ENCODE measurements at regions not wholly inside any gene's neighbourhood (a gene's known extent, or its start where the extent isn't known, plus 50 kb on each side); places are given as distances from the start of the nearest gene placed in this dataset.

DNA sequence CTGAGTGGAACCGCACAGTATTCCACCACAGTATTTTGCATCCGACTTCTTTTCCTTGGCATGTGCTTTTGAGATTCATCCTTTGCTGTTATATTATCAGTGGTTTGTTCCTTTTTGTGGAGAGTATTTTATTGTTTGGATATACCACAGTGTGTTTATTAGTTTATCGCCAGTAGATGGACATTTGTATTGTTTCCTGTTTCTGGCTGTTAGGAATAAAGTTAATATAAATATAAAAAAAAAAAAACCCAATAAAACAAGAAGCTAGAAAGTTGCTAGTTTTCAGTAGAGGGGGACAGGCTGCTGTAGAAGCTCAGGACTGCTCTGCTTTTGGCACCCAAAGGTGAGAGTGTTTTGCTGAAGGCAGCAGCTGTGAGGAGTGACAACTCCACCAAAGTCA, 62.0 kb upstream of the EEA1 start:
- Histone ChIP-seq H3K79me2 (ENCODE audit: insufficient read depth) (no peaks in the 10 kb centered on the region), H3F3A (replicated peaks; ENCODE audit: insufficient read depth) (no peaks in the 10 kb centered on the region), H3K27ac (ENCODE audit: low read depth in 2 of 2, low read length in 1 of 2) (no peak overlapping the region), H2AFZ (ENCODE audit: low read depth) (no peak overlapping the region), H3K4me2 (no peak overlapping the region), H3K4me3 (ENCODE audit: low read depth in 2 of 2, low read length in 1 of 2) (no peak overlapping the region), H3K36me3 (replicated peaks in 1 of 2; ENCODE audit: control insufficient read depth in 1 of 2, insufficient read depth in 2 of 2, low read length in 1 of 2) (no peaks in the 10 kb centered on the region), H3K9ac (no peak overlapping the region), H4K20me1 (ENCODE audit: insufficient read depth) (no peaks in the 10 kb centered on the region), H3K4me1 (ENCODE audit: control insufficient read depth in 1 of 2, insufficient read depth in 2 of 2, low read depth in 1 of 2, low read length in 1 of 2) (peaks cover 0 to 5% of the 10 kb centered on the region in 2 experiments; a peak in 1 of 4 replicates), H3K9me2 (no peaks in the 10 kb centered on the region), H3K9me3 (peaks cover 6% of the 10 kb centered on the region; the same call in 1 of the 2 replicates), H3K27me3 (ENCODE audit: insufficient read depth) (no peaks in the 10 kb centered on the region)
- no peak for TF ChIP-seq SIN3A (IDR thresholded peaks at IDR 0.05; ENCODE audit: borderline replicate concordance, low read depth, low read length)
- TF ChIP-seq, protein P1, sequence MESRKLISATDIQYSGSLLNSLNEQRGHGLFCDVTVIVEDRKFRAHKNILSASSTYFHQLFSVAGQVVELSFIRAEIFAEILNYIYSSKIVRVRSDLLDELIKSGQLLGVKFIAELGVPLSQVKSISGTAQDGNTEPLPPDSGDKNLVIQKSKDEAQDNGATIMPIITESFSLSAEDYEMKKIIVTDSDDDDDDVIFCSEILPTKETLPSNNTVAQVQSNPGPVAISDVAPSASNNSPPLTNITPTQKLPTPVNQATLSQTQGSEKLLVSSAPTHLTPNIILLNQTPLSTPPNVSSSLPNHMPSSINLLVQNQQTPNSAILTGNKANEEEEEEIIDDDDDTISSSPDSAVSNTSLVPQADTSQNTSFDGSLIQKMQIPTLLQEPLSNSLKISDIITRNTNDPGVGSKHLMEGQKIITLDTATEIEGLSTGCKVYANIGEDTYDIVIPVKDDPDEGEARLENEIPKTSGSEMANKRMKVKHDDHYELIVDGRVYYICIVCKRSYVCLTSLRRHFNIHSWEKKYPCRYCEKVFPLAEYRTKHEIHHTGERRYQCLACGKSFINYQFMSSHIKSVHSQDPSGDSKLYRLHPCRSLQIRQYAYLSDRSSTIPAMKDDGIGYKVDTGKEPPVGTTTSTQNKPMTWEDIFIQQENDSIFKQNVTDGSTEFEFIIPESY (IDR thresholded peaks at IDR 0.05; ENCODE audit: borderline replicate concordance, low read depth), result no peak
- TF ChIP-seq CHD2 (IDR thresholded peaks at IDR 0.05; ENCODE audit: low read length, partially characterized antibody), result no peak
- TF ChIP-seq RXRA (IDR thresholded peaks at IDR 0.05; ENCODE audit: borderline replicate concordance, low read depth), result no peak
- TF ChIP-seq, protein P2, sequence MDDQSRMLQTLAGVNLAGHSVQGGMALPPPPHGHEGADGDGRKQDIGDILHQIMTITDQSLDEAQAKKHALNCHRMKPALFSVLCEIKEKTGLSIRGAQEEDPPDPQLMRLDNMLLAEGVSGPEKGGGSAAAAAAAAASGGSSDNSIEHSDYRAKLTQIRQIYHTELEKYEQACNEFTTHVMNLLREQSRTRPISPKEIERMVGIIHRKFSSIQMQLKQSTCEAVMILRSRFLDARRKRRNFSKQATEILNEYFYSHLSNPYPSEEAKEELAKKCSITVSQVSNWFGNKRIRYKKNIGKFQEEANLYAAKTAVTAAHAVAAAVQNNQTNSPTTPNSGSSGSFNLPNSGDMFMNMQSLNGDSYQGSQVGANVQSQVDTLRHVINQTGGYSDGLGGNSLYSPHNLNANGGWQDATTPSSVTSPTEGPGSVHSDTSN (IDR thresholded peaks at IDR 0.05), result no peak
- no peak for TF ChIP-seq NFIC (IDR thresholded peaks at IDR 0.05; ENCODE audit: borderline replicate concordance)
- no peak for TF ChIP-seq SMC3 (IDR thresholded peaks at IDR 0.05; ENCODE audit: low read depth, low read length)
- TF ChIP-seq MXI1 (IDR thresholded peaks at IDR 0.05; ENCODE audit: low read depth, low read length), result no peak
- TF ChIP-seq, protein P3, sequence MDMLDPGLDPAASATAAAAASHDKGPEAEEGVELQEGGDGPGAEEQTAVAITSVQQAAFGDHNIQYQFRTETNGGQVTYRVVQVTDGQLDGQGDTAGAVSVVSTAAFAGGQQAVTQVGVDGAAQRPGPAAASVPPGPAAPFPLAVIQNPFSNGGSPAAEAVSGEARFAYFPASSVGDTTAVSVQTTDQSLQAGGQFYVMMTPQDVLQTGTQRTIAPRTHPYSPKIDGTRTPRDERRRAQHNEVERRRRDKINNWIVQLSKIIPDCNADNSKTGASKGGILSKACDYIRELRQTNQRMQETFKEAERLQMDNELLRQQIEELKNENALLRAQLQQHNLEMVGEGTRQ (IDR thresholded peaks at IDR 0.05; ENCODE audit: borderline replicate concordance, low read depth, low read length), result no peak
- TF ChIP-seq EZH2phosphoT487 (IDR thresholded peaks at IDR 0.05; ENCODE audit: borderline replicate concordance, low read depth), result no peak
- no peak for TF ChIP-seq GATA2 (CRISPR knock-in tag; IDR thresholded peaks at IDR 0.05)
- no peak for TF ChIP-seq TEAD4 (IDR thresholded peaks at IDR 0.05; ENCODE audit: borderline replicate concordance, insufficient read depth)
- no peak for TF ChIP-seq GABPA (IDR thresholded peaks at IDR 0.05; ENCODE audit: low read depth)
- TF ChIP-seq, protein P4, sequence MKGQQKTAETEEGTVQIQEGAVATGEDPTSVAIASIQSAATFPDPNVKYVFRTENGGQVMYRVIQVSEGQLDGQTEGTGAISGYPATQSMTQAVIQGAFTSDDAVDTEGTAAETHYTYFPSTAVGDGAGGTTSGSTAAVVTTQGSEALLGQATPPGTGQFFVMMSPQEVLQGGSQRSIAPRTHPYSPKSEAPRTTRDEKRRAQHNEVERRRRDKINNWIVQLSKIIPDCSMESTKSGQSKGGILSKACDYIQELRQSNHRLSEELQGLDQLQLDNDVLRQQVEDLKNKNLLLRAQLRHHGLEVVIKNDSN (IDR thresholded peaks at IDR 0.05; ENCODE audit: borderline replicate concordance, low read depth), result no peak
- TF ChIP-seq TAF1 (IDR thresholded peaks at IDR 0.05; ENCODE audit: borderline replicate concordance, low read depth, low read length), result no peak
- WGBS (ENCODE audit: low lambda C conversion rate), result 84% methylated on average over 3 of the region's 3 CpGs
- DNase-seq, result no peak
- ChIA-PET CTCF (interaction anchor here (6.4 kb wide), 1 partner anchor 405 kb away, joined by 102 read pairs; no protein-coding TSS in a partner anchor), POLR2A (no interaction called here)

All from SK-N-SH (cell line).